EL (cell line): ENCODE measurements at regions not wholly inside any gene's neighbourhood (a gene's known extent, or its start where the extent isn't known, plus 50 kb on each side); places are given as distances from the start of the nearest gene placed in this dataset.
"Not testable (repeated sequence)": the region's sequence is repeated elsewhere in the genome, so short reads cannot be mapped to it uniquely, and the experiment has no call there.

Experiments
- DNase-seq: peaks from one replicate; pipeline ENCODE4 v3.0.0-alpha.2; 2016

GRCh38 chr7:113705439-113705838, 213.4 kb downstream of the PPP1R3A start:
- no peak for DNase-seq

- DNase-seq, result peak; percentile 10
These were observed 220.1 kb downstream of the PPP1R3A start for GRCh38 chr7:113698556-113699220.

- DNase-seq, result no peak
These were observed 224.7 kb downstream of the PPP1R3A start for GRCh38 chr7:113694149-113694548.

- DNase-seq, result no peak
These were observed 234.6 kb downstream of the PPP1R3A start for GRCh38 chr7:113684165-113684564.

GRCh38 chr7:113677811-113678210, 241.0 kb downstream of the PPP1R3A start:
- no peak for DNase-seq

- DNase-seq, result no peak
These were observed 253.9 kb downstream of the PPP1R3A start for GRCh38 chr7:113664867-113665266.

- no peak for DNase-seq
These were observed 259.4 kb downstream of the PPP1R3A start for GRCh38 chr7:113659416-113659815.

- no peak for DNase-seq
These were observed 261.2 kb downstream of the PPP1R3A start for GRCh38 chr7:113657603-113658002.

- DNase-seq, result peak; percentile 6
These were observed 266.3 kb downstream of the PPP1R3A start for GRCh38 chr7:113652501-113652900.

GRCh38 chr7:113649556-113649955, 269.3 kb downstream of the PPP1R3A start:
- DNase-seq, result no peak

GRCh38 chr7:113639221-113639620, 279.6 kb downstream of the PPP1R3A start:
- no peak for DNase-seq

GRCh38 chr7:113636727-113637421, 281.9 kb downstream of the PPP1R3A start:
- peak; percentile 20 for DNase-seq

- no peak for DNase-seq
These were observed 283.3 kb downstream of the PPP1R3A start for GRCh38 chr7:113635492-113635891.

GRCh38 chr7:113633073-113633472, 285.7 kb downstream of the PPP1R3A start:
- no peak for DNase-seq

GRCh38 chr7:113628948-113629847, 289.6 kb downstream of the PPP1R3A start:
- DNase-seq, result peak; percentile 1

GRCh38 chr7:113625494-113626102, 293.2 kb downstream of the PPP1R3A start:
- DNase-seq, result no peak

- no peak for DNase-seq
These were observed 296.0 kb downstream of the PPP1R3A start for GRCh38 chr7:113622796-113623195.

GRCh38 chr7:113610572-113610971, 308.2 kb downstream of the PPP1R3A start:
- DNase-seq, result no peak

GRCh38 chr7:113608782-113609181, 310.0 kb downstream of the PPP1R3A start:
- no peak for DNase-seq

GRCh38 chr7:113606325-113606724, 312.5 kb downstream of the PPP1R3A start:
- DNase-seq, result no peak

- not testable (repeated sequence) for DNase-seq
These were observed 318.4 kb downstream of the PPP1R3A start for GRCh38 chr7:113600428-113600827.

GRCh38 chr7:113593455-113593854, 325.4 kb downstream of the PPP1R3A start:
- DNase-seq, result not testable (repeated sequence)

GRCh38 chr7:113592924-113593323, 325.9 kb downstream of the PPP1R3A start:
- not testable (repeated sequence) for DNase-seq
